HG03097 (cell line): ENCODE measurements at regions not wholly inside any gene's neighbourhood (a gene's known extent, or its start where the extent isn't known, plus 50 kb on each side); places are given as distances from the start of the nearest gene placed in this dataset.

Experiments used
- ATAC-seq: cut with Tn5 transposase; IDR thresholded peaks from one replicate; pipeline ENCODE4 v1.9.1; 2021; ENCODE audit not compliant: unreplicated experiment, low FRiP score

DNA sequence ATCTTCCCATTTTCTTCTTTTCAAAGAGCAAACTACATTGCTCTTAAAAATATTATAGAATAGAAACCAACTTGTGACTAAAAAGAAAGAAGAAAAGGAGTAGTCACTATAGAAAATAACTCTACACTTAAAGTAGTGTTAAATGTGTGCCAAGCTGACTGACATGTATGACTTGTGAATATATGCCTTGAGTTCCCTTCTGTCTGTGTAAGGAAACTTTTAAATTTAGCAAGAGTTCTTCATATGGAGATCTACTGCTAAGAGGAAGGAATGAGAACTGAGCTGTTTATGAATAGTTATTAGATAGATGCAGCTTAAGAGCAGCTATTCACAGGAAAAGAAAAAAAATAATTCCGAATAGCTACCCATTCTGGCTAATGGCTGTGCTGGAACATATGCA lies 1221.7 kb upstream of the ZEB2 start:
- no peak for ATAC-seq

DNA sequence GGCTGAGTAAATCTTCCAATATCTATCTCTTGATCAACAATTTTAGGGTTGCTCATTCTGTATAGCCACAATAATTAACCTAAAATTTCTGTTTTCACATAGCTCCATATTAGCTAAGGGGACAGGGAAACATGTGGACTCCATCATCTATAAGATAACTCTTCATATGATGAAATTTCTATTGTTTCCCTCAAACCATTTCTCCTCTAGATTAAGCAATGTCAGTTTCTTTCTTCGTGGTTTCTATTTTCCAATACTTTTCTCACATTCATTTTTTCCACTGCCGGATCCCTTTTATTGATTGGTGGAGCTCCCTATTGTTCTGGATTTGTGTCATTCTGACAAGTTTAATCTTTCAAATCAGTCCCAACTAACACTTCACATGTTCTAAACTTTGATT lies 1221.3 kb upstream of the ZEB2 start:
- no peak for ATAC-seq

DNA sequence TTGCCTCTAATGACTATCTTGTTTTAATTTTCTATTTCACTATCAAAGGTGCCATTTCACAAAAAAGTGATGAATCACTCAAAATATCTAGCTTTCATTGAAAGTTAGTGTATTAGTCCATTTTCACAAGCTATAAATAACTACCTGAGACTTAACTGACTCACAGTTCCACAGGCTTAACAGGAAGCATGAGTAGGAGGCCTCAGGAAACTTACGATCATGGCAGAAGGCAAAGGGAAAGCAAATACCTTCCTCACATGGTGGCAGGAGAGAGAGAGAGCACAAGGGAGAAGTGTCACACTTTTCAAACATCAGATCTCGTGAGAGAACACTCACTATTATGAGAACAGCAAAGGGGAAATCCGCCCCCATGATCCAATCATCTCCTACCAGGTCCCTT lies 1220.4 kb upstream of the ZEB2 start:
- no peak for ATAC-seq

DNA sequence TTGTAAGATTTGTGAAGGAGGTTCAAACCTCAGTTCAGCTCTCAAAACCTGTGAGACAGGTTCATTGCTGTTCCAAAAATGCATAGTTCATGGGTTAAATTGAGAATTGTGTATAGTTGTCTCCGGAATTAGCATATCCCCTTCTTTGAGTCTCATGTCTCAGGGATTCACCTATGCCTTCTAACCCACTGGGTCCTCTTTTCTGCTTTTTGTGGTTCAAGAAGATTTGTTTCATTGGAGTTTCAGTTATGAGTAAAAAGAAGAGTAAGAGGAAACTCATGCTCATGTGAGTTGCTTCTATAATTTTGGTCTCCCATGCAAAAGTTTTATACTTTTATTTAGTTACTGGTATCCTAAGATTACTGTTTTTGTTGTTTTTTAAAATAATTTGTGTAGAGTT lies 1219.8 kb upstream of the ZEB2 start:
- no peak for ATAC-seq

DNA sequence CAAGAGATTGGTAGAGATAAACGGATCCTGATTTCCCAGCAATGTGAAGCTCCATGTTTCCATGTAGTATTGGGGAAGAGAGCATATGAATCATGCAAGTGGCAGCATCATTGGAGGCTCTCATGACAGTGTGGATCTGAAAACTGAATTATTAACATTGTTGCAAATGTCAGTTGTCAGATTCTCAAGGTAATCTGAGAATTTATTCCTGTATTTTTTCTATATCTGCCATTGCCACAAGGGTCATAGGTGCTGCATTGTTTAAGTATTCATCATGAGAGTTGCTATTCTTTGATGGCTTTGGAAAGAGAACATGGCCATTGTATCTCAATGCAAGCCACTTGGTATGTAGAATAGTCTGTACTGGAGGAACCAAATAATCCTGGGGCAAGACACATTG lies 1217.0 kb upstream of the ZEB2 start:
- no peak for ATAC-seq

DNA sequence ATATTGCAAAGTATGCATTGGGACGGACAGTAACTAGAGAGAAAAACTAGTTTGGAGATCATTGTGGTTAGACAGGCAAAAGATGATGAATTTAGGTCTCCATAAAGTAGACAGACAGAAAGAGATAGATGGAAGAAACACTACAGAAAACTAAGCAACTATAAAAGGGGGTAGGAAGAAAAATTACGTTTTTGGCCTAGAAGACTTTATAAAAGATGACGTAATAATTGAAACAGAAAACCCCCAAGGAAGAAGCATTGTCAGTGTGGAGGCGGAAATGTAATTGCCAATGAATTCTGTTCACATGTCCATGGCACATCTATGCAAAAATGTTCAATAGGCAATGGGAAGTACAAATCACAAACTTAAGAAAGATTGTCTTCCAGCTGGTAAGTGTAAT lies 1211.5 kb upstream of the ZEB2 start:
- no peak for ATAC-seq

DNA sequence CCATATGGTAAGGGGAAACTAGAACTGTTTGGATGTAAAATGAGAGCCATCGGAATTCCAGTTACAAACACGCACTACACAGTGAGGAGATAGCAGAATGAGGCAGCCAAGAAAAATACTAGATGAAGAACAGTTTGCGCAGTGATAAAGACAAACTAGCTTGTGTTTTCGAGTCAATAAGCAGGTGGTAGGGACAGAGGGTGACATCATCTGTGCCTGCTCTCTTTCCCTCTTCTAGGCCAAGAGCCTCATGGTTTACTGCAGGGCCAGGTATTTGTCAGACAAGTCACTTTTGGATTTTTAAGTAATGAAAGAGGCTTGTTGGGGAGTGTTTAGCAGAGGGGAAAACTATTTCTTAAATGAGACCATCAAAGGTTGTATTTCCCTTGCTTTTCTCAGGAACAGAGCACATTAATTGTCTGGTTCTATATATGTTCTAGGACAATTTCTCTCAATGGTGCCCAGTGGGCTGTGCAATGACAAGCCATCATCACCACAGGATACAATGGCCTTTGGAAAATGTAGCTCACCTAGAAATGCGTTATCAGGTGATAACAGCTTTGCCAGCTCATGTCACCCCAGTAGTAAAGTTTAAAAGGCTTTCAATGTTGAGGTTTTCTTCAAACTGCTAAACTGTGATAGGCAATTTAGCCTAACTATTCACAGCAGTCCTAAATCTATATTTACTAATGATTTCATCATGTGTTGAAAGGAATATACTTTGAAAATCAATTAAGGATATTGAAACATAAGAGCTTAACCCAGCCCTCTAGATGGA lies 1210.3 kb upstream of the ZEB2 start:
- no peak for ATAC-seq

DNA sequence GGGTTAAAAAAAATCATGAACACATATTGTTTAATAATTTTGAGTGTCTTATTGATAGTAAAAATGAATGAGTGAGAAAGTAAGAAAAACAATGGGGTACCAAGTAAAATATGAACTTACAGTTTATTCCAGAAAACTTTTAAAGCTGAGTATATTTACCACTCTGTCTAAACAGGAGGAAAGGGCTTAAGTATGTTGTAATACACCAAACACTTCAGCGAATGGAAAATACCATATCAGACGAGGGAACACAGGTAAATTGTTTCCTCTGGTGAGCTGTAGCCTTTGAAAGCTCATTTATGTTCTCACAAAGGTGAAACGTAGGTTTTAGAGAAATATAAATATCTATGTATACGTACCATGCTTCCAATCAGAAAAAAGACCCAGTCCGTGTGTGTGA lies 1209.6 kb upstream of the ZEB2 start:
- ATAC-seq = no peak

DNA sequence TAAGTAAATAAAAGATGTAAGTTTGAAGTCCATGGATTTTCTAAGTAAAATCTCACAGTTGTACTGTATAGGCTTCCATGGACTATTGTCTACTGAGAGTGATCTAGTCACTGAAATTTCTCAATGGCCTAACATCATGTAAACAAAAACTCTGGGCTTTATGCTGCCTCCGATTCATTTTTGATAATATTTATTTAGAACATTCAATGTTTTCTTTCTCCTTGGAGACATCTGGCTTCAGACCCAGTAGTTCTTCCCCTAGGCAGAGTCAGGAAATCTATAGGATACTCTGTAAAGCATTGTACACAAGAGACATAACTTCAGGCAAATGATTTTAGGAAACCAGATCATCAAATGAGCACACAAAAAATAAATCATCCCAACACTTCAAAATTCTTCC lies 1208.6 kb upstream of the ZEB2 start:
- no peak for ATAC-seq

DNA sequence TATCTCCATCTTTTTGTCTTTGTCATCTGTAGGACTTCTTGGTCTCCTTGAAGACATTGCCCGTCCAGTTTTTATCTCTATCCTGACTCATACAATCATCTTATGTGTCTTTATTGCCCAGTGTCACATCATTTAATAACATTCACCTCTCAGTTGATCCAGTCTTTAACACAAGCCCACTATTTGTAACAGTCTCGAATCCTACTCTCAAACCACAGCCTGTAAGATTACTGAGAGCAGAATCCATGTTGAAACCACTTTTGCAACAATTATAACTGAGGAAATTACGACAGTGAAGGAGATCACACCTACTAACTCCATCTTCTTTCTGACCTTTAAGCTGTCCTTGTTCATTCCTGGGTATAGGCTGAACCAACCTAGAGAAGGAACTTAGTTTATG lies 1206.0 kb upstream of the ZEB2 start:
- ATAC-seq = no peak

DNA sequence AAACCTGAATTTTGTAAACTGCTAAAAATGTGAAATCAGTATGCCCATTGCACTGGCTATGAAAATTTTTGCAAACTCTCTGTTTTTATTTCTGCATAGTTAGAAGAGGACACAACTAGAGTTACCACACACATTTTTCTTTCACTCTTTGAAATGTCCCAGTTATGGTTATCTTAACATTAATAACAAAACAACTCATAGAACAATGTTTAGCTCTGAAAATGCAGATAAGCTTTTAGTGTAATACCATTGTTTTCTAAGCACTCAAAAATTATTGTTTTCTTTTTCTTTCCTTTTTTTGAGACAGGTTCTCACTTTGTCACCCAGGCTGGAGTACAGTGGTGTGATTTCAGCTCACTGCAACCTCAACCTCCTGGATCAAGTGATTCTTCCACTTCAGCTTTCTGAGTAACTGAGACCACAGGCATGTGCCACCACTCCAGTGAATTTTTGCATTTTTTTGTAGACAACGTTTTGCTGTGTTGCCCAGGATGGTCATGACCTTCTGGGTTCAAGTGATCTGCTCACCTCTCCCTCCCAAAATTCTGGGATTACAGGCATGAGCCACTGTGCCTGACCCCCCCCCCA lies 1204.5 kb upstream of the ZEB2 start:
- ATAC-seq = no peak

DNA sequence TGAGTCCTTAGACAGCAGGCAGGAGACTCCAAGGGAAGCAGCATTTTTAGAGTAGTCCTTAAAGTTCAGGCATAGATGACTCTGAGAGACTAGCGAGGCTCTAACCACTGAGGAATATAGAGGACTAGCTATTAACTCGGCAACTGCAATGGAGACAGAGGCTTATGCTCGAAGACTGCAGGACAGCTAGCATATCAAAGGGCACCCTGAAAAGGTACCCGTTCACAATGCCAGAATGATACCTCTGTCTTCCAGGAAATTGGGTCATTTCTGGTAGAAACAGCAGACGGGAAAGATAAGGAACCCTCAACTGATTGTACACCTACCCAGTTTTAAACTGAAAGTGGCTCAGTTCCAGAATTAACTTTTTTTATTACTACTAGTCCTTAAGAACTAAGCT lies 1204.0 kb upstream of the ZEB2 start:
- no peak for ATAC-seq

DNA sequence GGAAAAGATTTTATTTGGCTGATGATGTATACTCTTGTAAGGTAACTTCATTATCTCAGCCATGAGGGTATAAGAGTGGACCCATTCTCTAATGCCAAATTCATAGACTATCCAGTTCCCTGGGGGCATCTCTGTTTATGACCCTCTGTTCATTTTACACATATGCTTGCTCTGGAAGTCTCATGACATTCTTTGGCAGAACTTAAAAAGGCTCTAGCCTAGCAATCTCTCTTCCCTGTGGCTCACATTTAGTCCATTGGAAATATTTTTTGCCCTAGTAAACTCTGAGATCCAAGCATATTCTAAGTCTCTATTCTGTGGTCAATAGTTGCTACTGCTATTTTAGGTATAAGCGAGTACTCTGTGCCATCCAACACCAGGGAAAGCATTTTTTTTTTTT lies 1201.8 kb upstream of the ZEB2 start:
- ATAC-seq = no peak

DNA sequence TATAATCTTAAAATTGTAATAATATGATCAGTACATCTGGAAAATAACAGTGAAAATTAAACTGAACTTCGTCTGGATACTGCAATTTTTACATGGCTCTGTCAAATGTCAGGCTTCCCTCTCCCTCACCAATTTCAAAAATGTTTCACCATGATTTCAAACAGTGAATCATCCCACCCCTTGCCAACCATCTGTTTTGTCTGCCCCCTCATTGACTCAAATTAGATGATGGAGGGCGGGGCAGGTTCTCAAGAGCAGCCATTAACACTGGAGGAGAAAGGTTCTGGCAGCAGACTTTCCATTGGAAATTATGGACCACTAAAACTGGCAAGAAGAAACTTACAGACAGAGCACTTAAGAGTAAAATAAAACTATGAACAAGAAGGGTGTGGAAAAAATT lies 1195.7 kb upstream of the ZEB2 start:
- ATAC-seq = no peak

DNA sequence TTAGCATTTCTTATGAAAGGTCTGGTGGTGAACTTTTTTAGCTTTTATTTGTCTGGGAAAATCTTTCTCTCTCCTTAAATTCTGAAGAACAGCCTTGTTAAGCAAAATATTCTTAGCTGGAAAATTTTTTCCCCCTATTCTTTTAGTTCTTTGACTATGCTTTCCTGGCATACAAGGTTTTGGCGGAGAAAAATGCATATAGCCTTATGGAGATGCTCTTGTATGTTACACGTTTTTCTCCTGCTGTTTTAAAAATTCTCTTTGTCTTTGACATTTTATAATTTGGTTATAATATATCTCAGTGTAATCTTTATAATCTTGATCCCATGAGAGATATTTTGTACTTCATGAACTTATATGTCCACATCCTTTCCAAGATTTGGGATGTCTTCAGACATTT lies 1190.4 kb upstream of the ZEB2 start:
- ATAC-seq = no peak

DNA sequence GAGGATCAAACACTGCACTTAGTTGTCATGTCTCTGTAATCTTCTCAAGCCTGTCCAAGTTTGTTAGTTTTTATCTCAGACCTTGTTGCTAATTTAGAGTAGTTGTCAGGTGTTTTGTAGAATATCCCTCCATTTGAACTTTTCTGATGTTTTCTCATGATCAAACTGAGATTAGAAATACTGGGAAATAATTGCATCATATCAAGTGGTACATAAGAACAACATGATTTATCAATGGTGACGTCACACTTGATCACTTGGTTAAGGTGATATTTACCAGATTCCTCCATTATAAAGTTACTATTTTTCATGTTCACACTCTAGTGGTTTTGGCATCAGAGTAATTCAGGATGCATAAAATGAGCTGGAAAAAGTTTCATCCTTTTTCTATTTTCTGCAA lies 1182.4 kb upstream of the ZEB2 start:
- ATAC-seq = no peak

DNA sequence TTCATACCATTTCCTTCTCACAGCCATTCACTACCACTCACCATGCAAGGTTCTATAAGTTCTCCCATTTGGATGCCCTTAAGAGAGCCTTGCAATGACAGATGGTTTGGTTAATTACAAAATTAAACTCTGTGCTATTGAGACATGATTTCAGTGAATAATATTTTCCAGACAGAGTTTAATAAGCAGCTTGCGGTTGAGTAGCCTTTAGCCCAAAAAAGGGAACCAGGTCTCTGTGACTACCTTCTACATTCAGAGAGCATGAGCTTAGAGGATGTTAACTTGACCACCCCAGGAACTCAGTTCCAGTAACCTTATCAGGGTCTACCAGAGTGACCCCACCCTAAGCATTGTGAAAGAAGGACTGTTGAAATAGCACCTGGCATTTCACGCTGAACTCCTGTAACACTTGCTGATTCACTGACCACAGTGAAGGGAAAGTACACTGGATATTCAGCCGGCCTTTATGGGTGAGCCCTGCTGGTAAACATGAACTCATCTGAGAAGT lies 1173.1 kb upstream of the ZEB2 start:
- ATAC-seq = peak; percentile 86

DNA sequence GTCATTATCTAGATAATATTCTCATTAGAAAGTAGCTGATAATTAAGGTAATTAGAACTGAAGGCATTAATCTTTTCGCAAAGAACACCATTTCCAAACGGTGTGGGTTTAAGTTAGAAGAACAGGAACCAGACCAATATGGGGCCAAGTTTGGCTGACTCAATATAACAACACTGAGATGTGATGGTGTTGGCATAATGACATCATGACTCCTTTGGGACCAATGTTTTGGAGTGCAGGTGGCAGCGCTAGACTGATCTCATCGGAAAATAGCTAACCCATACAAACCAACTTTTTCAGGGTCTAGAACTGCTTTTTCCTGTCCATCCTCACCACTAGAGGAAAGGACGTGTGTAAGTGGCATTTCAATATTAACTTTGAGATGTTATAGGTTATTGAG lies 1171.7 kb upstream of the ZEB2 start:
- no peak for ATAC-seq

DNA sequence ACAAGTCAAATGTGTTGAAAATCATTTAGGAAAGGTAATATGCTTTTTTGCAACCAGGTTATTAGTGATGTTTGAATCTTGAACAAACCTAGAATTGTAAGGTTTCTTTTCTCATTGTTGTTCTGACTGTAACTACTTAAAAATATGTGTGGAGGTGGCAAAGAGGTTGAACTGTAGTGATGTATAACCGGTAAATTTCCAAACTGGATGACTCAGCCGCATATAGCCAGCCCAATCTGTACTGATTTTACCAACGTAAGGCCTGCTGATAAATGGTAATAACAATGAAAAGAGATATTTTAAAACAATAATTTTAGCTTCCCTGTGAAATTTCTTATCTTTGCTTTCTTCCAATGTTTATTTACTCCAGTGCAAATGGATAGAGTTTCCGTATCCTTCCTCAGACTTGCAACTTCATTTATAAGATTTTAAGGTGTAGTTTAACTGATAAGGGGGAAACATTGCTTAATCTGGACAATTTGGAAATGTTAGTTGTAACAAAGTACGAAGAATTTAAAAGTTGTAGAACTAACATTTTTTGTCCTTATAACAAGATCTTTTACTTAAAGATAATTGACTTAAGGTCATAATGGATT lies 1170.4 kb upstream of the ZEB2 start:
- no peak for ATAC-seq

DNA sequence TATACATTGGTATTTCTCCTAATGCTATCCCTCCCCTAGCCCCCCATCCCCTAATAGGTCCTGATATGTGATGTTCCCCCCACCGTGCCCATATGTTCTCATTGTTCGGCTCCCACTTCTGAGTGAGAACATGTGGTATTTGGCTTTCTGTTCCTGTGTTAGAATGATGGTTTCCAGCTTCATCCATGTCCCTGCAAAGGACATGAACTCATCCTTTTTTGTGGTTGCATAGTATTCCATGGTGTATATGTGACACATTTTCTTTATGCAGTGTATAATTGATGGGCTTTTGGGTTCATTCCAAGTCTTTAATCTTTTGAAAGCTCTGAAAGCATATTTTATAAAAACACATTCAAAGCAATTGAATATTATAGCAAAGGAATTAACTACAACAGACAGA lies 1169.4 kb upstream of the ZEB2 start:
- no peak for ATAC-seq

DNA sequence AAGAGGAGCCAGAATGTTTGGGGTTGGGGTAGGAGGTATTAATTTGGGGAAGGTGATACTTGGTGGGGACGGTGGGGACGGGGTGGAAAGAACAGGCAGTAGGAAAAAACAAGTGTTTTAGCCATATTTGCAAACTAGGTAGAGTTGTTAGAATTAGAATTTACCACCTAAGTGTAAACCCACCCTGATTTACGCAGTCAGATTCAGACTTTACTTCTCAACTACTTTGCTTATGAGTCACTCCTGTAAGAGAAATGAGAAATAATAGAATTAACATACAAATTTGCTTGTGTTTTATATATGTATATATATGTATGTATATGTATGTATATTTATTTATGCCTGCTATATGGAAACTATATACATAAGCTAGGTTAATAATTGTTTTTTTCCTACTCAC lies 1168.2 kb upstream of the ZEB2 start:
- no peak for ATAC-seq
